ENCODE measurements at regions not wholly inside any gene's neighbourhood (a gene's known extent, or its start where the extent isn't known, plus 50 kb on each side); places are given as distances from the start of the nearest gene placed in this dataset.

DNA sequence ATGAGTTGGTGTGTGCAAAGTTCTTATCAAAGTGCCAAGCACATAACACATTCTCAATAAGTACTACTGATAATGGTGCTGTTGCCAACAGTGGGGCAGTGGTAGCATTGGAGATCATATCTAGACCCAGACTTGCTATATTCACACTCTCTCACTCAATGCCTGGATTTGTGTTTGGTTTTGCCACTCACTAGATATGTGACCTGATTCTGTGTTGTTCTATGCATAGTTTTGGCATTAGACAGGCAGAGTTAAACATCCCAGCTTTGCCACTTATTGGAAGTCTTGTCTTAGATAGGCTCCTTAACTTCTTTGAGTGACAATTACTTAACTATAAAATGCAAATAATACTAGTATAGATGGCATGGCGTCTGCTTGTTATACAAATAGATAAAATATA, 642.6 kb upstream of the CCDC179 start:
- TF ChIP-seq EZH2 (IDR thresholded peaks at IDR 0.05; ENCODE audit: insufficient read depth, low read length): no peak
- TF ChIP-seq, protein P1, sequence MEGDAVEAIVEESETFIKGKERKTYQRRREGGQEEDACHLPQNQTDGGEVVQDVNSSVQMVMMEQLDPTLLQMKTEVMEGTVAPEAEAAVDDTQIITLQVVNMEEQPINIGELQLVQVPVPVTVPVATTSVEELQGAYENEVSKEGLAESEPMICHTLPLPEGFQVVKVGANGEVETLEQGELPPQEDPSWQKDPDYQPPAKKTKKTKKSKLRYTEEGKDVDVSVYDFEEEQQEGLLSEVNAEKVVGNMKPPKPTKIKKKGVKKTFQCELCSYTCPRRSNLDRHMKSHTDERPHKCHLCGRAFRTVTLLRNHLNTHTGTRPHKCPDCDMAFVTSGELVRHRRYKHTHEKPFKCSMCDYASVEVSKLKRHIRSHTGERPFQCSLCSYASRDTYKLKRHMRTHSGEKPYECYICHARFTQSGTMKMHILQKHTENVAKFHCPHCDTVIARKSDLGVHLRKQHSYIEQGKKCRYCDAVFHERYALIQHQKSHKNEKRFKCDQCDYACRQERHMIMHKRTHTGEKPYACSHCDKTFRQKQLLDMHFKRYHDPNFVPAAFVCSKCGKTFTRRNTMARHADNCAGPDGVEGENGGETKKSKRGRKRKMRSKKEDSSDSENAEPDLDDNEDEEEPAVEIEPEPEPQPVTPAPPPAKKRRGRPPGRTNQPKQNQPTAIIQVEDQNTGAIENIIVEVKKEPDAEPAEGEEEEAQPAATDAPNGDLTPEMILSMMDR (IDR thresholded peaks at IDR 0.05; ENCODE audit: insufficient read depth, low read depth, low read length): no peak
